ENCODE measurements at regions not wholly inside any gene's neighbourhood (a gene's known extent, or its start where the extent isn't known, plus 50 kb on each side); places are given as distances from the start of the nearest gene placed in this dataset.

- H3K4me3 ChIP-seq (ENCODE audit: low read length), result no peak overlapping the region
- H3F3A ChIP-seq (ENCODE audit: control insufficient read depth, insufficient read depth), result no peaks in the 10 kb centered on the region
- TF ChIP-seq, protein P1, sequence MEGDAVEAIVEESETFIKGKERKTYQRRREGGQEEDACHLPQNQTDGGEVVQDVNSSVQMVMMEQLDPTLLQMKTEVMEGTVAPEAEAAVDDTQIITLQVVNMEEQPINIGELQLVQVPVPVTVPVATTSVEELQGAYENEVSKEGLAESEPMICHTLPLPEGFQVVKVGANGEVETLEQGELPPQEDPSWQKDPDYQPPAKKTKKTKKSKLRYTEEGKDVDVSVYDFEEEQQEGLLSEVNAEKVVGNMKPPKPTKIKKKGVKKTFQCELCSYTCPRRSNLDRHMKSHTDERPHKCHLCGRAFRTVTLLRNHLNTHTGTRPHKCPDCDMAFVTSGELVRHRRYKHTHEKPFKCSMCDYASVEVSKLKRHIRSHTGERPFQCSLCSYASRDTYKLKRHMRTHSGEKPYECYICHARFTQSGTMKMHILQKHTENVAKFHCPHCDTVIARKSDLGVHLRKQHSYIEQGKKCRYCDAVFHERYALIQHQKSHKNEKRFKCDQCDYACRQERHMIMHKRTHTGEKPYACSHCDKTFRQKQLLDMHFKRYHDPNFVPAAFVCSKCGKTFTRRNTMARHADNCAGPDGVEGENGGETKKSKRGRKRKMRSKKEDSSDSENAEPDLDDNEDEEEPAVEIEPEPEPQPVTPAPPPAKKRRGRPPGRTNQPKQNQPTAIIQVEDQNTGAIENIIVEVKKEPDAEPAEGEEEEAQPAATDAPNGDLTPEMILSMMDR (IDR thresholded peaks at IDR 0.05; ENCODE audit: low read depth, low read length, poor library complexity, severe bottlenecking), result no peak
- no peak for TF ChIP-seq EZH2phosphoT487 (IDR thresholded peaks at IDR 0.05; ENCODE audit: borderline replicate concordance, low read length)
- H3K9me2 ChIP-seq (replicated peaks; ENCODE audit: control insufficient read depth, low read length), result no peaks in the 10 kb centered on the region
- H3K36me3 ChIP-seq (ENCODE audit: control insufficient read depth, low read length), result no peaks in the 10 kb centered on the region
- no peaks in the 10 kb centered on the region for H3K27me3 ChIP-seq (ENCODE audit: control insufficient read depth, low read length)
- no peaks in the 10 kb centered on the region for H3K79me2 ChIP-seq (ENCODE audit: control insufficient read depth, low read length)
- no peaks in the 10 kb centered on the region for H3K4me1 ChIP-seq (ENCODE audit: control insufficient read depth, low read length)
- H3K27ac ChIP-seq (ENCODE audit: low read depth, low read length), result no peak overlapping the region
- no peak overlapping the region for H3K4me2 ChIP-seq (ENCODE audit: low read length)
- H4K20me1 ChIP-seq (ENCODE audit: control insufficient read depth, insufficient read depth, low read depth, low read length), result no peaks in the 10 kb centered on the region
- no peaks in the 10 kb centered on the region for H3K9me3 ChIP-seq (ENCODE audit: control insufficient read depth, insufficient read depth, low read length)
These were observed 113.9 kb downstream of the LHX9 start for GRCh38 chr1:198031086-198031485.

DNA sequence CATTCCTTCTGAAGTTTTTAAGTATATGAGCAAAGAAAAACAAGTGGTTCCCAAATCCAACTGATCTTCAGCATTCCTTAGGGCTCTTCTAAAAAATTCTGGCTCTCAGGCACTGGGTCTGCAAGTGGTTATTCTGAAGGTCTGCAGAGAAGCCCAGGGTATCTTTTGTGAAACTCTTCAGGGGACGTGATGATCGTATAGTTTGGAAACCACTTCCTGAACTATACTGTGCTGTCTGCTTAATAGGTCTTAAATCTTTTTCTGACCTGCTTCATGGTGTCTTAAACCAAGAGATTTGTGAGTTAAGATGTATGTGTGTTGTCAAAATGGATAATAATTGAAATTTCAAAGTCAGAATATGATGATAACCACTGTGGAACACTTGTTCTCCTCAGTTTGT, 115.5 kb downstream of the LHX9 start:
- H3K4me1 ChIP-seq (ENCODE audit: control insufficient read depth, low read length), result no peaks in the 10 kb centered on the region
- no peaks in the 10 kb centered on the region for H4K20me1 ChIP-seq (ENCODE audit: control insufficient read depth, insufficient read depth, low read depth, low read length)
- H3F3A ChIP-seq (ENCODE audit: control insufficient read depth, insufficient read depth), result no peaks in the 10 kb centered on the region
- TF ChIP-seq, protein P1 (IDR thresholded peaks at IDR 0.05; ENCODE audit: low read depth, low read length, poor library complexity, severe bottlenecking), result no peak
- no peak for TF ChIP-seq EZH2phosphoT487 (IDR thresholded peaks at IDR 0.05; ENCODE audit: borderline replicate concordance, low read length)
- H3K27ac ChIP-seq (ENCODE audit: low read depth, low read length), result no peak overlapping the region
- no peaks in the 10 kb centered on the region for H3K9me3 ChIP-seq (ENCODE audit: control insufficient read depth, insufficient read depth, low read length)
- no peak overlapping the region for H3K4me2 ChIP-seq (ENCODE audit: low read length)
- H3K27me3 ChIP-seq (ENCODE audit: control insufficient read depth, low read length), result no peaks in the 10 kb centered on the region
- H3K79me2 ChIP-seq (ENCODE audit: control insufficient read depth, low read length), result no peaks in the 10 kb centered on the region
- no peaks in the 10 kb centered on the region for H3K36me3 ChIP-seq (ENCODE audit: control insufficient read depth, low read length)
- no peak overlapping the region for H3K4me3 ChIP-seq (ENCODE audit: low read length)
- no peaks in the 10 kb centered on the region for H3K9me2 ChIP-seq (replicated peaks; ENCODE audit: control insufficient read depth, low read length)

DNA sequence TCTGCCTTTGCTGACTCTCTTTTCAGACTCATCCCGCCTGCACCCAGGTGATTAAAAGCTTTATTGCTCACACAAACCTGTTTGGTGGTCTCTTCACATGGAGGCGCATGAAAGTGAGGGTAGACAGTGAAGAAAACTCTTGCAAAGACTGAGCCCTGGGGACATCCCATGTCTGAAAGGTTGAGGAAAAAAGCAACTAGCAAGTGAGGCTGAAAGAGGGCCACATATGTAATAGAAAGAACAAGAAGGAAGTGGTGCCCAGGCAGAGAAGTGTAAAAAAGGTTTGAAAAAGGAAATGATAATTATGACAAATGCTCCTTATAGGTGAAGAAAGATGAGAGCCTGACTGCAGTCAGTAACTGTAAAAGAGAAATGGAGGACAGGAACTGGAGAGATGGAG, 115.9 kb upstream of the NEK7 start:
- H3F3A ChIP-seq (ENCODE audit: control insufficient read depth, insufficient read depth), result no peaks in the 10 kb centered on the region
- H3K4me2 ChIP-seq (ENCODE audit: low read length), result no peak overlapping the region
- H3K27ac ChIP-seq (ENCODE audit: low read depth, low read length), result no peak overlapping the region
- no peaks in the 10 kb centered on the region for H4K20me1 ChIP-seq (ENCODE audit: control insufficient read depth, insufficient read depth, low read depth, low read length)
- no peak overlapping the region for H3K4me3 ChIP-seq (ENCODE audit: low read length)
- H3K36me3 ChIP-seq (ENCODE audit: control insufficient read depth, low read length), result no peaks in the 10 kb centered on the region
- no peaks in the 10 kb centered on the region for H3K27me3 ChIP-seq (ENCODE audit: control insufficient read depth, low read length)
- no peaks in the 10 kb centered on the region for H3K4me1 ChIP-seq (ENCODE audit: control insufficient read depth, low read length)
- no peaks in the 10 kb centered on the region; the same call in 1 of the 2 replicates for H3K9me2 ChIP-seq (replicated peaks; ENCODE audit: control insufficient read depth, low read length)
- no peaks in the 10 kb centered on the region for H3K79me2 ChIP-seq (ENCODE audit: control insufficient read depth, low read length)
- TF ChIP-seq EZH2phosphoT487 (IDR thresholded peaks at IDR 0.05; ENCODE audit: borderline replicate concordance, low read length), result no peak
- TF ChIP-seq, protein P1 (IDR thresholded peaks at IDR 0.05; ENCODE audit: low read depth, low read length, poor library complexity, severe bottlenecking), result no peak
- no peaks in the 10 kb centered on the region for H3K9me3 ChIP-seq (ENCODE audit: control insufficient read depth, insufficient read depth, low read length)

- no peaks in the 10 kb centered on the region for H3K27me3 ChIP-seq (ENCODE audit: control insufficient read depth, low read length)
- no peaks in the 10 kb centered on the region for H4K20me1 ChIP-seq (ENCODE audit: control insufficient read depth, insufficient read depth, low read depth, low read length)
- TF ChIP-seq, protein P1 (IDR thresholded peaks at IDR 0.05; ENCODE audit: low read depth, low read length, poor library complexity, severe bottlenecking), result no peak
- no peak for TF ChIP-seq EZH2phosphoT487 (IDR thresholded peaks at IDR 0.05; ENCODE audit: borderline replicate concordance, low read length)
- H3K9me3 ChIP-seq (ENCODE audit: control insufficient read depth, insufficient read depth, low read length), result no peaks in the 10 kb centered on the region
- H3K79me2 ChIP-seq (ENCODE audit: control insufficient read depth, low read length), result no peaks in the 10 kb centered on the region
- H3K4me2 ChIP-seq (ENCODE audit: low read length), result no peak overlapping the region
- H3K9me2 ChIP-seq (replicated peaks; ENCODE audit: control insufficient read depth, low read length), result no peaks in the 10 kb centered on the region; the same call in 1 of the 2 replicates
- no peak overlapping the region for H3K4me3 ChIP-seq (ENCODE audit: low read length)
- H3K27ac ChIP-seq (ENCODE audit: low read depth, low read length), result no peak overlapping the region
- no peaks in the 10 kb centered on the region for H3K36me3 ChIP-seq (ENCODE audit: control insufficient read depth, low read length)
- H3F3A ChIP-seq (ENCODE audit: control insufficient read depth, insufficient read depth), result no peaks in the 10 kb centered on the region
- H3K4me1 ChIP-seq (ENCODE audit: control insufficient read depth, low read length), result no peaks in the 10 kb centered on the region
These were observed 114.6 kb upstream of the NEK7 start for GRCh38 chr1:198042168-198042567.
